Brain pericyte (primary cell): ENCODE measurements at regions not wholly inside any gene's neighbourhood (a gene's known extent, or its start where the extent isn't known, plus 50 kb on each side); places are given as distances from the start of the nearest gene placed in this dataset.
"Not testable (repeated sequence)": the region's sequence is repeated elsewhere in the genome, so short reads cannot be mapped to it uniquely, and the experiment has no call there.

Experiments used
- DNase-seq: peaks from one replicate; pipeline ENCODE4 v3.0.0-alpha.2; 2012; ENCODE audit warnings: low read depth, low spot score

GRCh38 chr7:35971133-35971891, 170.5 kb downstream of the SEPTIN7 start:
- no peak for DNase-seq

GRCh38 chr7:35975851-35976454, 175.1 kb downstream of the SEPTIN7 start:
- DNase-seq = peak; percentile 47

GRCh38 chr7:35978816-35979640, 174.0 kb upstream of the EEPD1 start:
- DNase-seq = not testable (repeated sequence)

GRCh38 chr7:35982600-35982999, 170.5 kb upstream of the EEPD1 start:
- DNase-seq = no peak

GRCh38 chr7:35983626-35984025, 169.4 kb upstream of the EEPD1 start:
- no peak for DNase-seq

GRCh38 chr7:35985126-35985754, 167.8 kb upstream of the EEPD1 start:
- no peak for DNase-seq

- DNase-seq = no peak
Observed at GRCh38 chr7:35987016-35987415, 166.0 kb upstream of the EEPD1 start.

- no peak for DNase-seq
Observed at GRCh38 chr7:35988105-35988504, 164.9 kb upstream of the EEPD1 start.

GRCh38 chr7:35988818-35989217, 164.2 kb upstream of the EEPD1 start:
- peak; percentile 54 for DNase-seq

GRCh38 chr7:35991511-35992232, 161.4 kb upstream of the EEPD1 start:
- no peak for DNase-seq

- no peak for DNase-seq
Observed at GRCh38 chr7:35992436-35992835, 160.6 kb upstream of the EEPD1 start.

- no peak for DNase-seq
Observed at GRCh38 chr7:35993113-35993512, 159.9 kb upstream of the EEPD1 start.

GRCh38 chr7:35993676-35994606, 159.1 kb upstream of the EEPD1 start:
- peak; percentile 59 for DNase-seq

GRCh38 chr7:35995334-35995733, 157.7 kb upstream of the EEPD1 start:
- DNase-seq = no peak

GRCh38 chr7:35998481-35998880, 154.6 kb upstream of the EEPD1 start:
- no peak for DNase-seq

- peak; percentile 25 for DNase-seq
Observed at GRCh38 chr7:36001546-36001945, 151.5 kb upstream of the EEPD1 start.

GRCh38 chr7:36002900-36003299, 150.2 kb upstream of the EEPD1 start:
- no peak for DNase-seq

GRCh38 chr7:36003343-36003742, 149.7 kb upstream of the EEPD1 start:
- DNase-seq = no peak

GRCh38 chr7:36005293-36005692, 147.8 kb upstream of the EEPD1 start:
- DNase-seq = no peak

- no peak for DNase-seq
Observed at GRCh38 chr7:36005876-36006275, 147.2 kb upstream of the EEPD1 start.
